ENCODE measurements at regions not wholly inside any gene's neighbourhood (a gene's known extent, or its start where the extent isn't known, plus 50 kb on each side); places are given as distances from the start of the nearest gene placed in this dataset.
"Not testable (repeated sequence)": the region's sequence is repeated elsewhere in the genome, so short reads cannot be mapped to it uniquely, and the experiment has no call there.

GRCh38 chr5:30455484-30455883 lies 738.0 kb upstream of the CDH6 start:
- DNase-seq: not testable (repeated sequence)

- no peak for DNase-seq
These were observed 740.3 kb upstream of the CDH6 start for GRCh38 chr5:30453168-30453567.

GRCh38 chr5:30450153-30450552 lies 743.3 kb upstream of the CDH6 start:
- DNase-seq: no peak

GRCh38 chr5:30447431-30447830 lies 746.1 kb upstream of the CDH6 start:
- no peak for DNase-seq

GRCh38 chr5:30446456-30446855 lies 747.0 kb upstream of the CDH6 start:
- no peak for DNase-seq

GRCh38 chr5:30438785-30439184 lies 754.7 kb upstream of the CDH6 start:
- DNase-seq: no peak

GRCh38 chr5:30436691-30437090 lies 756.8 kb upstream of the CDH6 start:
- no peak for DNase-seq

GRCh38 chr5:30428866-30429407 lies 764.5 kb upstream of the CDH6 start:
- DNase-seq: not testable (repeated sequence)

- no peak for DNase-seq
These were observed 779.4 kb upstream of the CDH6 start for GRCh38 chr5:30414078-30414477.

- DNase-seq: no peak
These were observed 779.9 kb upstream of the CDH6 start for GRCh38 chr5:30413540-30413939.

- no peak for DNase-seq
These were observed 787.7 kb upstream of the CDH6 start for GRCh38 chr5:30405821-30406220.

GRCh38 chr5:30401479-30402058 lies 791.9 kb upstream of the CDH6 start:
- peak; percentile 56 for DNase-seq

GRCh38 chr5:30398423-30398822 lies 795.1 kb upstream of the CDH6 start:
- no peak for DNase-seq

- peak; percentile 38 for DNase-seq
These were observed 800.6 kb upstream of the CDH6 start for GRCh38 chr5:30392897-30393296.

GRCh38 chr5:30390095-30390494 lies 803.4 kb upstream of the CDH6 start:
- DNase-seq: no peak

GRCh38 chr5:30387974-30388632 lies 805.4 kb upstream of the CDH6 start:
- no peak for DNase-seq

GRCh38 chr5:30385754-30386153 lies 807.7 kb upstream of the CDH6 start:
- no peak for DNase-seq

GRCh38 chr5:30384171-30384570 lies 809.3 kb upstream of the CDH6 start:
- DNase-seq: no peak

- no peak for DNase-seq
These were observed 813.3 kb upstream of the CDH6 start for GRCh38 chr5:30380228-30380627.

GRCh38 chr5:30376848-30377247 lies 816.6 kb upstream of the CDH6 start:
- DNase-seq: no peak

- no peak for DNase-seq
These were observed 825.4 kb upstream of the CDH6 start for GRCh38 chr5:30368064-30368463.

GRCh38 chr5:30365031-30365430 lies 828.5 kb upstream of the CDH6 start:
- not testable (repeated sequence) for DNase-seq

GRCh38 chr5:30357371-30357770 lies 836.1 kb upstream of the CDH6 start:
- no peak for DNase-seq

- DNase-seq: no peak
These were observed 837.8 kb upstream of the CDH6 start for GRCh38 chr5:30355675-30356074.

- DNase-seq: no peak
These were observed 845.6 kb upstream of the CDH6 start for GRCh38 chr5:30347858-30348257.
